ENCODE measurements at regions not wholly inside any gene's neighbourhood (a gene's known extent, or its start where the extent isn't known, plus 50 kb on each side); places are given as distances from the start of the nearest gene placed in this dataset.
"Not testable (repeated sequence)": the region's sequence is repeated elsewhere in the genome, so short reads cannot be mapped to it uniquely, and the experiment has no call there.

- no peak for FAIRE-seq
These were observed 611.2 kb downstream of the PPP4R3C start for GRCh38 chrX:26851981-26852380.

GRCh38 chrX:26848511-26848910 is 614.6 kb downstream of the PPP4R3C start:
- FAIRE-seq: no peak

GRCh38 chrX:26845056-26845455 is 618.1 kb downstream of the PPP4R3C start:
- FAIRE-seq: no peak

GRCh38 chrX:26822448-26822847 is 606.5 kb downstream of the MAGEB5 start:
- no peak for FAIRE-seq

- no peak for FAIRE-seq
These were observed 573.8 kb downstream of the MAGEB5 start for GRCh38 chrX:26789751-26790150.

- FAIRE-seq: no peak
These were observed 572.5 kb downstream of the MAGEB5 start for GRCh38 chrX:26788402-26788998.

- no peak for FAIRE-seq
These were observed 567.7 kb downstream of the MAGEB5 start for GRCh38 chrX:26783512-26784225.

- FAIRE-seq: no peak
These were observed 562.4 kb downstream of the MAGEB5 start for GRCh38 chrX:26778320-26778888.

GRCh38 chrX:26762253-26762652 is 546.3 kb downstream of the MAGEB5 start:
- FAIRE-seq: no peak

- FAIRE-seq: not testable (repeated sequence)
These were observed 539.8 kb downstream of the MAGEB5 start for GRCh38 chrX:26755760-26756159.

GRCh38 chrX:26747877-26748276 is 531.9 kb downstream of the MAGEB5 start:
- FAIRE-seq: no peak

GRCh38 chrX:26722666-26723428 is 506.9 kb downstream of the MAGEB5 start:
- no peak for FAIRE-seq

- no peak for FAIRE-seq
These were observed 456.6 kb downstream of the MAGEB5 start for GRCh38 chrX:26672571-26672970.

- FAIRE-seq: no peak
These were observed 454.6 kb downstream of the MAGEB5 start for GRCh38 chrX:26670521-26670920.

GRCh38 chrX:26664919-26665318 is 448.9 kb downstream of the MAGEB5 start:
- FAIRE-seq: no peak

GRCh38 chrX:26653050-26653449 is 437.1 kb downstream of the MAGEB5 start:
- no peak for FAIRE-seq

GRCh38 chrX:26651755-26652154 is 435.8 kb downstream of the MAGEB5 start:
- no peak for FAIRE-seq

- FAIRE-seq: no peak
These were observed 433.6 kb downstream of the MAGEB5 start for GRCh38 chrX:26649534-26649933.

GRCh38 chrX:26631385-26631784 is 415.4 kb downstream of the MAGEB5 start:
- FAIRE-seq: no peak

- FAIRE-seq: no peak
These were observed 398.0 kb downstream of the MAGEB5 start for GRCh38 chrX:26613956-26614355.

- FAIRE-seq: no peak
These were observed 391.0 kb downstream of the MAGEB5 start for GRCh38 chrX:26606971-26607370.

GRCh38 chrX:26597981-26598380 is 382.0 kb downstream of the MAGEB5 start:
- FAIRE-seq: no peak

- no peak for FAIRE-seq
These were observed 374.9 kb downstream of the MAGEB5 start for GRCh38 chrX:26590849-26591248.

GRCh38 chrX:26586570-26586969 is 370.6 kb downstream of the MAGEB5 start:
- FAIRE-seq: no peak
